ENCODE measurements at regions not wholly inside any gene's neighbourhood (a gene's known extent, or its start where the extent isn't known, plus 50 kb on each side); places are given as distances from the start of the nearest gene placed in this dataset.
"Not testable (repeated sequence)": the region's sequence is repeated elsewhere in the genome, so short reads cannot be mapped to it uniquely, and the experiment has no call there.

- Mint-ChIP-seq H3K36me3 (no peaks in the 10 kb centered on the region), H3K27ac (no peak overlapping the region), H3K9me3 (peaks cover 3% of the 10 kb centered on the region), H3K4me1 (no peaks in the 10 kb centered on the region), H3K4me3 (no peak overlapping the region)
- DNase-seq (ENCODE audit: low spot score in 2 of 2) (no peak), ATAC-seq (no peak)
Observed at GRCh38 chr2:58702302-58702885, 461.3 kb upstream of the FANCL start.

- H3K4me1 Mint-ChIP-seq = no peaks in the 10 kb centered on the region
- no peak overlapping the region for H3K27ac Mint-ChIP-seq
- no peak overlapping the region for H3K4me3 Mint-ChIP-seq
- H3K9me3 Mint-ChIP-seq = peaks cover 3% of the 10 kb centered on the region
- ATAC-seq = no peak
- H3K36me3 Mint-ChIP-seq = no peaks in the 10 kb centered on the region
- DNase-seq (ENCODE audit: low spot score in 2 of 2) = no peak
Observed at GRCh38 chr2:58701688-58702301, 460.7 kb upstream of the FANCL start.

- ATAC-seq (no peak), DNase-seq (ENCODE audit: low spot score in 2 of 2) (no peak)
- H3K36me3 Mint-ChIP-seq = no peaks in the 10 kb centered on the region
- no peak overlapping the region for H3K4me3 Mint-ChIP-seq
- no peak overlapping the region for H3K27ac Mint-ChIP-seq
- H3K4me1 Mint-ChIP-seq = no peaks in the 10 kb centered on the region
- H3K9me3 Mint-ChIP-seq = peaks cover 7% of the 10 kb centered on the region
Observed at GRCh38 chr2:58700591-58700990, 459.5 kb upstream of the FANCL start.

GRCh38 chr2:58699411-58699810, 458.3 kb upstream of the FANCL start:
- Mint-ChIP-seq H3K27ac (no peak overlapping the region), H3K36me3 (no peaks in the 10 kb centered on the region), H3K4me3 (no peak overlapping the region), H3K9me3 (peaks cover 7% of the 10 kb centered on the region), H3K4me1 (no peaks in the 10 kb centered on the region)
- no peak for ATAC-seq
- DNase-seq (ENCODE audit: low spot score in 2 of 2) = no peak

GRCh38 chr2:58698620-58699019, 457.5 kb upstream of the FANCL start:
- Mint-ChIP-seq H3K4me1 (no peaks in the 10 kb centered on the region), H3K4me3 (no peak overlapping the region), H3K9me3 (peaks cover 9% of the 10 kb centered on the region), H3K36me3 (no peaks in the 10 kb centered on the region), H3K27ac (no peak overlapping the region)
- ATAC-seq (no peak), DNase-seq (ENCODE audit: low spot score in 2 of 2) (no peak)

- DNase-seq (ENCODE audit: low spot score in 2 of 2); H3K4me3 Mint-ChIP-seq; ATAC-seq; H3K4me1 Mint-ChIP-seq; H3K27ac Mint-ChIP-seq; H3K36me3 Mint-ChIP-seq: not testable (repeated sequence)
- peaks cover 13% of the 10 kb centered on the region for H3K9me3 Mint-ChIP-seq
Observed at GRCh38 chr2:58694114-58694513, 453.0 kb upstream of the FANCL start.

- H3K4me1 Mint-ChIP-seq; H3K27ac Mint-ChIP-seq; DNase-seq (ENCODE audit: low spot score in 2 of 2); H3K36me3 Mint-ChIP-seq; H3K4me3 Mint-ChIP-seq; ATAC-seq: not testable (repeated sequence)
- H3K9me3 Mint-ChIP-seq = peaks cover 13% of the 10 kb centered on the region
Observed at GRCh38 chr2:58691041-58691440, 449.9 kb upstream of the FANCL start.

- DNase-seq (ENCODE audit: low spot score in 2 of 2) = no peak
Observed at GRCh38 chr2:58688813-58689212, 447.7 kb upstream of the FANCL start.

GRCh38 chr2:58686776-58687175, 445.7 kb upstream of the FANCL start:
- Mint-ChIP-seq H3K27ac (no peak overlapping the region), H3K4me1 (no peaks in the 10 kb centered on the region), H3K36me3 (no peaks in the 10 kb centered on the region), H3K4me3 (no peak overlapping the region), H3K9me3 (peaks cover 11% of the 10 kb centered on the region)
- no peak for ATAC-seq
- DNase-seq (ENCODE audit: low spot score in 2 of 2) = no peak

More at GRCh38 chr2:58688813-58689212, 447.7 kb upstream of the FANCL start:
- Mint-ChIP-seq H3K36me3 (no peaks in the 10 kb centered on the region), H3K9me3 (peaks cover 11% of the 10 kb centered on the region), H3K4me1 (no peaks in the 10 kb centered on the region), H3K27ac (no peak overlapping the region), H3K4me3 (no peak overlapping the region)
- no peak for ATAC-seq

- ATAC-seq (no peak), DNase-seq (ENCODE audit: low spot score in 2 of 2) (no peak)
- H3K36me3 Mint-ChIP-seq = no peaks in the 10 kb centered on the region
- no peaks in the 10 kb centered on the region for H3K9me3 Mint-ChIP-seq
- H3K4me3 Mint-ChIP-seq = no peak overlapping the region
- no peak overlapping the region for H3K27ac Mint-ChIP-seq
- no peaks in the 10 kb centered on the region for H3K4me1 Mint-ChIP-seq
Observed at GRCh38 chr2:58680755-58681310, 439.7 kb upstream of the FANCL start.

- DNase-seq (ENCODE audit: low spot score in 2 of 2) (no peak), ATAC-seq (no peak)
- Mint-ChIP-seq H3K4me1 (no peaks in the 10 kb centered on the region), H3K36me3 (no peaks in the 10 kb centered on the region), H3K4me3 (no peak overlapping the region), H3K27ac (no peak overlapping the region), H3K9me3 (no peaks in the 10 kb centered on the region)
Observed at GRCh38 chr2:58677748-58678147, 436.6 kb upstream of the FANCL start.

GRCh38 chr2:58671675-58672074, 430.6 kb upstream of the FANCL start:
- no peaks in the 10 kb centered on the region for H3K36me3 Mint-ChIP-seq
- DNase-seq (ENCODE audit: low spot score in 2 of 2) (no peak), ATAC-seq (no peak)
- no peak overlapping the region for H3K27ac Mint-ChIP-seq
- H3K4me1 Mint-ChIP-seq = no peaks in the 10 kb centered on the region
- H3K9me3 Mint-ChIP-seq = peaks cover 3% of the 10 kb centered on the region
- no peak overlapping the region for H3K4me3 Mint-ChIP-seq

GRCh38 chr2:58669998-58670397, 428.9 kb upstream of the FANCL start:
- H3K27ac Mint-ChIP-seq = no peak overlapping the region

GRCh38 chr2:58667137-58667774, 426.1 kb upstream of the FANCL start:
- no peak for ATAC-seq

More at GRCh38 chr2:58669998-58670397, 428.9 kb upstream of the FANCL start:
- Mint-ChIP-seq H3K9me3 (peaks cover 3% of the 10 kb centered on the region), H3K36me3 (no peaks in the 10 kb centered on the region), H3K4me3 (no peak overlapping the region), H3K4me1 (no peaks in the 10 kb centered on the region)
- no peak for DNase-seq (ENCODE audit: low spot score in 2 of 2)
- no peak for ATAC-seq

GRCh38 chr2:58666323-58666970, 425.3 kb upstream of the FANCL start:
- H3K4me1 Mint-ChIP-seq = no peaks in the 10 kb centered on the region
- ATAC-seq (no peak), DNase-seq (ENCODE audit: low spot score in 2 of 2) (no peak)
- H3K27ac Mint-ChIP-seq = no peak overlapping the region
- no peaks in the 10 kb centered on the region for H3K36me3 Mint-ChIP-seq
- peaks cover 3% of the 10 kb centered on the region for H3K9me3 Mint-ChIP-seq
- H3K4me3 Mint-ChIP-seq = no peak overlapping the region

More at GRCh38 chr2:58667137-58667774, 426.1 kb upstream of the FANCL start:
- H3K27ac Mint-ChIP-seq = no peak overlapping the region
- no peak for DNase-seq (ENCODE audit: low spot score in 2 of 2)
- H3K4me1 Mint-ChIP-seq = no peaks in the 10 kb centered on the region
- H3K36me3 Mint-ChIP-seq = no peaks in the 10 kb centered on the region
- peaks cover 3% of the 10 kb centered on the region for H3K9me3 Mint-ChIP-seq
- no peak overlapping the region for H3K4me3 Mint-ChIP-seq
